HG03457 (cell line): ENCODE measurements at regions not wholly inside any gene's neighbourhood (a gene's known extent, or its start where the extent isn't known, plus 50 kb on each side); places are given as distances from the start of the nearest gene placed in this dataset.

Experiments used
- ATAC-seq: cut with Tn5 transposase; IDR thresholded peaks from one replicate; pipeline ENCODE4 v1.9.1; 2021; ENCODE audit warnings: moderate number of reproducible peaks; ENCODE audit not compliant: unreplicated experiment

DNA sequence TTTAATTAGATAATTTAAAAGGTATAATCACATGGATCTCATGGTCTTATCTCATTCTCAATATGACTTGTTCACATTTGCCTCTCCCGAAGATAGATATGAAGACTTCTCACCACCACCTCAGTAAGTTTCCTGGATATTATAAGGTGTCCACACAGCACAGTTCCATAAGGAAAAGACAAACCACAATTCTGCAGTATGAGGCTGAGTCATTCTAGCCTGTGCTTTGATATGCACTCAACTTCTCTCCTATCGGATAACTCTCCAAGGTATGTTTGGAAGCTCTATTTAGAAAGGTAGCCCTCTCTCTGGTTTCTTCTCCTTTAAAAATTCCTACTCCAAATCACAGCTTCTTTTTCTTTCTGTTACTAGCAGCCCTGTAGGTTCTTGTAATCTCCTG lies 612.8 kb downstream of the ZPLD1 start:
- no peak for ATAC-seq

GRCh38 chr3:103048068-103048722 lies 613.4 kb downstream of the ZPLD1 start:
- ATAC-seq: no peak

DNA sequence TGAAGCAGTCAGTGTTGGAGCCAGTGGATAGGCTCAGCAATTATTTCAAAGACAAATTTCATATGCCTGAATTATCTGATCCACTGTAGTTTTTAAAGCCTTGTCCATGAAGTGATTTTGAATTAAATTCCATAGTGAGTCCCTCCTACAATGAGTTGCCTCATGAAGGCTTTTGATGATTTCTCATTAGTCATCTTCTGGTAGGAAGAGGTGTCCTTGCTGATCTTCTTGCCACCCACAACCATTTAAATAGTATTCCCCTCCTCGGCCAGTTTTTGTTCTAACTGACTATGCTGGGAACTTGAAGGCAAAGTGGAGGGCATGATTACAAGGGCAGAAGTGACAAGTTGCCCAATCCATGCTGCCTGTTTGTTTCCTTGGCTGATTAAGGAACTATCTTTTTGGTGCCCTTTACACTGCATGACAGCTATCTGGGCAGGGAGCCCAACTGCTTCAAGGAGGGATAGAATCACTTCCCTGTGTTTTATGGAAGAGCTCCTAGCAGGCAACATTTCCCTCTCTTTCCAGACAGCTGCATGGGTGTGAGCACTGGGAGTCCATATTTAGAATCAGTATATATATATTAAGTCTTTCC lies 617.5 kb downstream of the ZPLD1 start:
- ATAC-seq: no peak

DNA sequence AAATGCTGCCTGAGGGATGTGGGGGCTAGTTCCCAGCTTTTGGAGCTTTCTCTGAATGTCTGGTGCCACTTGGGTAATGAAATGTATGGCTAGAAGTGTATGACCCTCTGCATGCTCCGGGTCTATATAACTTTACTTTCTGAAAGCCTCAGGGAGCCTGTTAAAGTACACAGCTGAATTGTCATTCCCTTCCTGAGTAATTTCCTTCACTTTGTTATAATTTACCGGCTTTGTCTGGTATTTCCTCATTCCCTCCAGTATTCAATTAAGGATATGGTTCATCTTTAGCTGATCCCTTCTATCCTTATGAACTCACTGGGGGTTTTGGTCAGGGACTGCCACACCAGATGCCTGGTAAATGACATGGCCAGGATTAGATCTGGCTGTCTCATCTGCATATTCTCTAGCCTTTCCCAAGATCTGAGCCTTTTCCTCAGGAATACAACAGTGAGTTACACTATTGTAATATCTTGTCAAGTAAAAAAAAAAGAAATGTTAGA lies 620.3 kb downstream of the ZPLD1 start:
- no peak for ATAC-seq

DNA sequence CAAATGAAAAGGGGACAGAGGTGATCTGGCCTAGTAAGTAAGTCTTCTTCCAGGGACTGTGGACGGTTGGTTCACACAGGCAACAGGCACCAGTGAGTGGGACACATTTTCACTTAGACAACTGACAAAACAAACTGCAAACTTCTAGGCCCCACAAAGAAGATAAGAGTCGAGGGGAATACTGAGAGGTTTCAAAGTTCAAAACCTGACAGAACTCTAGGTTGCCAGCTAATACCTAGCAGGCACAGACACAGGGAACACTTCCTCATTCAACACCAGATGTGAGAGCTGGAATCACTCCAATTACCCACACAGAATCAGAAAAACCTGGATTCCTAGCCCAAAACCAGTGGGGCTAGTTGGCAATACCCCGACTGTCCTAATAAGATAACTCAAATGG lies 621.7 kb downstream of the ZPLD1 start:
- ATAC-seq: no peak

DNA sequence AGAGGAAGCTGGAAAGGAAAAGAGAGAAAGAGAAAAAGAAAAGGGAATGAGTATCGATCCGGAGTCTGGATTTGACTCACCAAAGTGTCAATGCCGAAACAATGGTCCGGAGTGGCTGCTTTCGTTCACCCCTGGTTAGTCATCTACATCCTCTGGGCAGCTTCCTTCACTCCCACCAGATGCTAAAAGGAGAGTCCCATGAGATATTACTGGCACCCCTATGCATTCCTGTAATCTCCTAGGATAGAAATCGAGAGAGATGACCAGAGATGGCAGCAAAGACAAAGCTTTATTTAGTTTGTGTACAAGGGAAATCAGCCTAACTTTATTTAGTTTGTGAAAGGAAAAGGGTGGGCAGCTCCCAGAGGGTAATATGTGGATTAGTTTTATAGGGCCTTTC lies 622.2 kb downstream of the ZPLD1 start:
- ATAC-seq: no peak

DNA sequence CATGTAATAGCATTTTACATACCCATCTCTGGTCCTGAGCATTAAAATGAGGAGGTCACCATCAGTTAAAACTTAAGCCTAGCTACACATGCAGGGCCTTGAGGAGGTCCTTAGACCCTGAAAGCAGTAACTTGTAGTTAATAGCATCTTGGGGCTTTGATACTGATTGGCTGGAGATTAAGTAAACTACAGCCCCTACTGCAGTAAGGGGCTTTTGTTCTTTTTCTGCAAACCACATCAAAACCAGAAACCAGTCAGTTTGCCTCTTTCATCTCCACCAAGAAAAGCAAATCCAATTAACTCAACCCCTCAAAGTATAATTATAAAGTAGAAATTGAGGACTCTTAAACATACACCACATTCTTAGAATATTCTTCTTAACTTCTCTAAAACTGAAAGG lies 622.7 kb downstream of the ZPLD1 start:
- no peak for ATAC-seq

- ATAC-seq: no peak
Measured at GRCh38 chr3:103059432-103059831, 624.6 kb downstream of the ZPLD1 start.

GRCh38 chr3:103060242-103060641 lies 625.4 kb downstream of the ZPLD1 start:
- ATAC-seq: no peak

DNA sequence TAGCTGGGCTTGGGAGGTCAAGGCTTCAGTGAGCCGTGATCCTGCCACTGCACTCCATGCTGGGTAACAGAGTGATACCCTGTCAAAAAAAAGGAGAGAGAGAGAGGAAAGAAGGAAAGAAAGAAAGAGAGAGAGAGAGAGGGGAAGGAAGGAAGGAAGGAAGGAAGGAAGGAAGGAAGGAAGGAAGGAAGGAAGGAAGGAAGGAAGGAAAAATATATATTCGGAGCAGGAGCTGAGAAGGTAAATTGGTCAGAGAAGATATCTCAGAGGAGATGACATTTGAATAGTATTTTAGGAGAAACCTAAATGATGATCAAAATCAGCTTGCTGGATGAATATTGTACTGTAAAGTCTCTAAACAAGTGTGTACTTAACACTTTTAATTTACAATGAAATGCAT lies 633.1 kb downstream of the ZPLD1 start:
- no peak for ATAC-seq

DNA sequence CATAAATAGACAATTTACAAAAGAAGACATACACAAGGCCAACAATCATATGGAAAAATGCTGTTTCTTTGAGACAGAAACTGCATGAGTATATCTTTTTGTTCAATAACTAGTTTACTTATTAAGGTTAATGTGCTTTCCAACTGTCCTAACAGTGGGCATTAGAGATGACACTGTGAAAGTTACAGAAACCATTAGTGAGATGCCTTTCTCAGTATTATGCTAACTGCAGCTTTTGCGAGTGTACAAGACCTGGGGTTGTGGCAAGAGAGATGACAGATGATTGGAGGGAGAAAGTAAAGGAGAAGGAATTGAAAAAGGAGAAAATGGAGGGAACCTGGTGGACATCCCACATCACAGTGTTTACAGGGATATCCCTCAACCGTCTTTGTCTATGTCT lies 640.5 kb downstream of the ZPLD1 start:
- ATAC-seq: no peak

DNA sequence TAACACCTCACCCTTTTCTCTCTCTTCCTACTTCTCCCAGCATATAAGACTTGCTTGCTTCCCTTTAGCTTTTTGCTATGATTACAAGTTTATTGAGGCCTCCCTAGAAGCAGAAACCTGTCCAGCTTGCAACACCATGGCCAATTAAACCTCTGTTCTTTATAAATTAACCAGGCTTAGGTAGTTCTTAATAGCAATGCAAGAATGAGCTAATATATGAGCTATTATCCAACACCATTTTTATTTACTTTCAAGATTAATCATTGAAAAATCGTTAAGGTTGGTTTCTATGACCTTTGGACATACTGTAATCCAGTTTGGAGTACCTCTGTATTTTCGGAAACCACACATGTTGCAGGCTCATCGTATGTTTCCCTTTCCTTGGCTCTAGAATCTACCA lies 643.1 kb downstream of the ZPLD1 start:
- ATAC-seq: no peak

DNA sequence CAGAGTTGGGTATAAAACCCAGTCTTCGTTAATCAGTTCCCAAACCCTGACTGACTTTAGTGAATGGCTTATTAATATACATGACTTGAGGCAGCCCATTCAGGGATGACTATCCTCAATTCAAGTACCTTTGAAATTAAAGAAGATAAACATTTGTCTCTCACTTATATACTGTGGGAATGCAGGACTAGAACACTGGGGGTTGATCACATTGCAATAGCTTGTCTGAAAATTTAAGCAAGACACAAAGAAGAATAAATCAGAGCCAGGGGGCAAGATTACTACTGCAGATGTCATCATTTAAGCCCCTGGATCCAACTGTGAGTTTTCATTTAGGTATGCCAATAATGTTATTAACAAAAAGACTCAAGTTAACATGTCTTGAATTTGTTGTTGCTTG lies 647.7 kb downstream of the ZPLD1 start:
- ATAC-seq: no peak

DNA sequence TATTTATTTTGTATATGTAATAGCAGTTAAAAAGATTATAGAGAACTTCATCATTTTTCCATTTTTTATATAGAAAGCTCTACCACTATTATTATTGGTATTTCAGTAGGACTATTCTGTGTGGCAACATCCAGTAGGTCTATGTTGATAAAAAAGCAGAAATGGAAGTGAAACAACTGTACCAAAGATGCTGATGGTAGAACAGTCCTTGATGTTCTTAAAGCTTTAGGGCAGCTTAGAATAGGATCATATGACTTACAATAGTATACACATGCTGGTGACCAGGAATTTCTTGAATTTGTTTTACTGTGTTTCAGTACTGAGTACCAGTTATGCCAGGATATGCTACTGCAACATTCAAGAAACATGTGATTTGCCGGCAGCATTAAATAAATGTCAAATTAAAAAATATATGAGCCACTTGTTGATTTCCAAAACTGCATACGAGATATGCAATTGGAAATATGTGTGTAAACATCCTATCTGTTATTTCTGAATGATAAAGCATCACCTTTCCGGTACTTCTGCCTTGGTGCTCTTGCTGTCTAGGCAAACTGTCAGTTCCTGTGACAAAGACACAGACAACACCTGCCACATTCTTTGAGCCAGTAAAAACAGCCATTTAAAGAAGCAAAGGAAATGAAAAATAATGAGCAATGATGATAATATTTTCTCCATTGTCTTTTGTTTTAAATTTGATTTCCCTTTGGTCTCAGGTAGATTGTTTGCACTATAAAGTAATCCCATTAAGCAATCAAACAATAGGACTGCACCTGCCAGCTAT lies 649.2 kb downstream of the ZPLD1 start:
- ATAC-seq: no peak

- peak; percentile 92 for ATAC-seq
Measured at GRCh38 chr3:103085465-103085864, 650.6 kb downstream of the ZPLD1 start.

DNA sequence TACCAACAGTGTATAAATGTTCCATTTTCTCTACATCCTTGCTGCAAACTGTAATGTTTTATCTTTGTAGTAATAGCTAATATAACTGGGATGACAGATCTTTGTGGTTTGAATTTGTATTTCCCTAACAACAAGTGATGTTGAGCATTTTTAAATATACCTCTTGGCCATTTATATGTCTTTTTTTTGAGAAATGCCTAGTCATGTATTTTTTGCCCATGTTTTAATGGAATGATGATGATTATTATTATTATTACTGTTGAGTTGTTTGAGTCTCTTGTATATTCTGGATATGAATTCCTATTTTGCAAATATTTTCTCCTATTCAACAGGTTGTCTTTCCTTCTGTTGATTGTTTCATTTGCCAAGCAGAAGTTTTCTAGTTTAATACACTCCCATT lies 654.9 kb downstream of the ZPLD1 start:
- ATAC-seq: no peak

DNA sequence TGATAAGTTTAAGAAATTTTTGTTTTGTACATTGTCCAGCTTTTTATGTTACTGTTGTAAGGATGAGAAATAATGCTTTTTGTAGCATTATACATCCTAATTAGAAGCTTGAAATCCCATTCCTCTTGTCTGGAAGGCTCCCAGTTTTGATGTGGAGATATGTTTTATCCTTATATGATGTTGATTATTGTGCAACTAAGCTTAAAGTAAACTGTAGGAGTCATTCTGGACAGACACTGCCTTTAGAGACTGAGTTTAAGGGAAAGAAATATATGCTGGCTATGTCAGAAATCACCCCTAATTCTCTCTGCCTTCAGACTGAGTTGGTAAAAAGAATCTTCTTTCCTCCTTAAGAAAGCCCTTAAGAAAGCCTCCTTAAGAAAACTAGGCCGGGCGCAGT lies 670.4 kb downstream of the ZPLD1 start:
- no peak for ATAC-seq

GRCh38 chr3:103112273-103112672 lies 677.5 kb downstream of the ZPLD1 start:
- ATAC-seq: no peak

DNA sequence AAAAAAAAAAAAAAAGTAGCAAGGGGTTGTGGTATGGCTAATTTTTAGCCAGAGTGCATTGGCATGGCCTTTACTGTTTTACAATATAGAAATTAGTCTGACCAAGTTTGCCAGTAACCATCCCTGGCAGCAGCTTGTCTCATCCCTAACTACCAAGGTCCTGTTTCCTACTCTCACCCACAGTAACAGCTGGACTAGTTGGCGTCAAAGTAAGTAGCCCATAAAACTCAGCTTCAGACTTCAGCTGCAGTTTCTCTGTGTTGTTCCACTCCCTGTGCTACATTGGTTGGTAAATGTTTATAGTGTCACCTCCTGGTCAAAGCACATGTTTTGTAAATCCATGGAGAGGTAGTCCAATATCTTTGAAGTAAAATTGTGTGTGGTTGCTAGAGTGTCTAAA lies 691.3 kb downstream of the ZPLD1 start:
- no peak for ATAC-seq

GRCh38 chr3:103127098-103127630 lies 692.3 kb downstream of the ZPLD1 start:
- ATAC-seq: peak; percentile 27

- ATAC-seq: peak; percentile 86
Measured at GRCh38 chr3:103127737-103128136, 692.9 kb downstream of the ZPLD1 start.
